ENCODE measurements at regions not wholly inside any gene's neighbourhood (a gene's known extent, or its start where the extent isn't known, plus 50 kb on each side); places are given as distances from the start of the nearest gene placed in this dataset.
A peak's percentile ranks its signal among the peaks of the same experiment; 100 is the strongest.

DNA sequence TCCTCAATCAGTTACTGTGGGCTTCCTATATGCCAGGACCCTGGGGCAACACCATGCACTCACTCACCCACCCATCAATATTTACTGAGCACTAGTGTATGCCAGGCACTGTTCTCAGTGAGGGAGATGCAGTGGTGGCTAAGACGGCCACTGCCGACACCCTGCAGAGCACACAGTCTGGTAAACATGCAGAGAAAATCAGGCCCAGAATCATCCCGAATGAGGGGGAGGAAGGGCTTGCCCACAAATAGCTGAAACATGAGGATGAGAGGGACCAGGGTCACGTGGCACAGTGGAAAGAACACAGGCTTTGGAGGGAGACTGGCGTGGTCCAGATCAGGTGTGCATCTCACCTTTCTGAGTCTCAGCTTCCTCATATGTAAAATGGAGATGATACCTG is 89.2 kb upstream of the IGSF21 start:
- Histone ChIP-seq H3K4me3 (no peak overlapping the region), H3K27ac (no peak overlapping the region), H3K4me1 (no peaks in the 10 kb centered on the region), H3K4me2 (no peak overlapping the region), H3K27me3 (peaks cover 0 to 6% (median 0%) of the 10 kb centered on the region in 11 experiments; a peak in 3 of 22 replicates), H4K20me1 (peaks cover 0 to 14% (median 0%) of the 10 kb centered on the region in 11 experiments; a peak in 3 of 22 replicates), H3K9me3 (replicated peaks in 1 of 11) (no peaks in the 10 kb centered on the region), H3K36me3 (no peaks in the 10 kb centered on the region), H3K9ac (no peak overlapping the region)
- TF ChIP-seq Cebpa-rat (IDR thresholded peaks at IDR 0.05): no peak

DNA sequence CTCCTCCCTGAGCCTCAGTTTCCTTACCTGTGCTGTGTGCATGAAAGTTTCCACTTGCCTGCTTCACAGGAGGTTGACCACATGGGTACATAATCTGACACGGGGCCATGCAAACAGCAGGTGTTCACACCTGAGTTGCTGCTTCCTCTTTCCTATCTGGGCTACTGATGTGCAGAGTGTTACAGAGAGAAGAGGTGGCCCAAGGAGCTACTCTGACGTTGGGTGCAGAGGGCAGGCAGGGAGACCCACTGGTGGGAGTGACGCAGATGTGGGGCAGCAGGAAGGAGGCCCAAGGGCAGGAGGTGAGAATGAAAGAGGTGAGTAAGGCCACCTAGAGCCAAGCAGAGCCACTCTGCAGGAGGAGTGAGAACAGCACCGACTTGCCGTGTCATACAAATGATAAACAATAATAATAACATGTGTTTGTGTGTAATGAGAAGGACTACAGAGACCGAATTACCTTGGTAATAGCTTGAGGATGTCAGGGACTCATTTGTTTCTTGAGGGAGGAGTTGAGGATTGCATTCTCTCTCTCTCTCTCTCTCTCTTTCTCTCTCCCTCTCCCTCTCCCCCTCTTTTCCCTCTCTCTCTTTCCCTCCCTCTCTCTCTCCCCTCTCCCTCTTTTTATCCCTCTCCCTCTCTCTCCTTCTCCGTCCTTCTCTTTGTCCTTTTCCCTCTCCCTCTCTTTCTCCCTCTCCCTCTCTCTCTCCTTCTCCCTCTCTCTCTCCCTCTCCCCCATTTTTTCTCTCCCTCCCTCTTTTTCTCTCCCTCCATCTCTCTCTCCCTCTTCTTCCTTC is 87.4 kb upstream of the IGSF21 start:
- Histone ChIP-seq H3K4me3 (no peak overlapping the region), H3K9me3 (replicated peaks in 1 of 11) (no peaks in the 10 kb centered on the region), H3K9ac (no peak overlapping the region), H3K27me3 (peaks cover 0 to 6% (median 0%) of the 10 kb centered on the region in 11 experiments; a peak in 3 of 22 replicates), H3K27ac (no peak overlapping the region), H3K4me2 (no peak overlapping the region), H3K4me1 (no peaks in the 10 kb centered on the region), H4K20me1 (peaks cover 0 to 10% (median 0%) of the 10 kb centered on the region in 11 experiments; a peak in 3 of 22 replicates), H3K36me3 (no peaks in the 10 kb centered on the region)
- TF ChIP-seq Cebpa-rat (IDR thresholded peaks at IDR 0.05): no peak

DNA sequence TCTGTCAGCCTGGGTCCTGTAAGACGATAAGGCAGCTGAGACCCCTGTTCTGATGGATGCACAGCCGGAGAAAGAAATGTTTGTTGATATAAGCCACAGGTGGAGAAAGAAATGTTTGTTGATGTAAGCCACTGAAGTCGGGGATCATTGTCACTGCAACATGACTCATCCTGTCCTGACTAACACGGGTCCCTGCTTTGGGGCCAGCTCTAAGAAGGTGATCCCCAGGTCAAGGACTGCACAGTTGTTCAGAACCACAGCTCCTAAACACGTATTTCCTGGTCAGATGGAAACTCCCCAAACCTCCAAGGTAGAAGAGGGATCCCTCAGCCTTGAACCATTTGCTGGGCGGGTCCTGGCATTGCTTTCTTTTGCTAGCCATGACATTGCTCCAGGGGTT is 86.4 kb upstream of the IGSF21 start:
- Histone ChIP-seq H3K4me2 (no peak overlapping the region), H3K4me3 (no peak overlapping the region)

DNA sequence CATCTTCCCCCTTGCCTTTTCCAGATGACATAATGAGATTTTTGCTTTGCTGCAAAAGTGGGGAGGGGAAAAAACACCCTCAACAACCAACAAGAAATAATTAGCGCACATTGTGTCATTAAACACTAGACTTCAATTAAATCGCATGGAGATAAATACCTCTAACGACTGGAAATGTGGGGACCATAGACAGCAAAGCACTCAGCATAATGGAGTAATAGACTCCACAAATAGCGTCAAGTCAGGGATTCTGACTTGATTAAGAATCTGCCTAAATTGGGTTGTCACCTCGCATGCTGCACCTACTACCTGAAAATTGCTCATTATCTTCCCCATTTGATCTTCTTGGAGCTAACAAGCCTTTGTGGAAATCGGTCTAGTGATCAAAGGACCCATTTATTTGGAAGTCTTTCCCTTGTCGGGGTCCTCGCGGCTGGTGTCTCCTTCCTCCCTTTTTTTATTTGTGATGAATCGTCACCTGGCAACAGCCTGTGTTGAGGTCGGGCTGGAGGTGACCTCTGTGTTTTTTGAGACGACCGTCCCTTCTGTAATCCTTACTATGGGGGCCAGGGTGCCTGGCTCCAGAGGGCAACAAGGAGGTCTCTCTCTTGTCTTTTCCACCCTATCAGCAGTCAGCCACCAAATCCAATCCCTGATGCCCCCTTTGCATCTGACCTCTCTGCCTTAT is 75.3 kb upstream of the IGSF21 start:
- TF ChIP-seq Cebpa-rat (IDR thresholded peaks at IDR 0.05): no peak
- Histone ChIP-seq H3K4me2 (no peak overlapping the region), H3K36me3 (no peaks in the 10 kb centered on the region), H3K27ac (no peak overlapping the region), H3K9ac (no peak overlapping the region), H4K20me1 (no peaks in the 10 kb centered on the region; a peak in 2 of 22 replicates), H3K27me3 (no peaks in the 10 kb centered on the region), H3K4me3 (no peak overlapping the region), H3K4me1 (no peaks in the 10 kb centered on the region), H3K9me3 (replicated peaks in 1 of 11) (no peaks in the 10 kb centered on the region)

More for the DNA sequence above, 86.4 kb upstream of the IGSF21 start:
- H3K4me1 ChIP-seq: no peaks in the 10 kb centered on the region
- no peaks in the 10 kb centered on the region for H3K9me3 ChIP-seq (replicated peaks in 1 of 11)
- no peak overlapping the region for H3K27ac ChIP-seq
- H4K20me1 ChIP-seq: peaks cover 0 to under 1% (median 0%) of the 10 kb centered on the region in 11 experiments; a peak in 3 of 22 replicates
- H3K36me3 ChIP-seq: no peaks in the 10 kb centered on the region
- TF ChIP-seq Cebpa-rat (IDR thresholded peaks at IDR 0.05): no peak
- no peak overlapping the region for H3K9ac ChIP-seq
- peaks cover 0 to 6% (median 0%) of the 10 kb centered on the region in 11 experiments; a peak in 3 of 22 replicates for H3K27me3 ChIP-seq

DNA sequence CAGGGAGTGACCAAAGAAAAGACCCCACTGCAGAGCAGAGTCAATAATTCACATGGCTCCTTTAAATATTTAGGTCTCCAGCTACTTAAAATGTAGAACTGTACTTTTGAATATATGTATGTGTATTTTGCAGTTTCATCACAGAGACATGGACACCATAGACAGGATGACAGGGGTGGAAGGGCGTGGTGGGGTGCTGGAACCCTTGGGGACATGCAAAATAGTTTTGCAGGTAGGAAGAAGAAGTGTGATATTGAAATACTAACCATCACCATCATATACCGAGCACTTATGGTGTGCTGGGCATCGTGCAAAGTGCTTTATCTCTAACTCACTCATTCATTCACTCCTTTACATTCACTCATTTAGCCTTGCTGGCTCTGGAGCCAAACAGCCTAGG is 72.5 kb upstream of the IGSF21 start:
- Histone ChIP-seq H3K9ac (no peak overlapping the region), H3K9me3 (replicated peaks in 1 of 11) (no peaks in the 10 kb centered on the region), H3K36me3 (no peaks in the 10 kb centered on the region), H3K4me3 (no peak overlapping the region), H3K4me2 (no peak overlapping the region), H3K4me1 (0 out of 20 replicates have a peak, but pooled peaks cover 0 to 4% (median 0%) of the 10 kb centered on the region in 10 experiments), H4K20me1 (no peaks in the 10 kb centered on the region; a peak in 1 of 22 replicates), H3K27me3 (no peaks in the 10 kb centered on the region), H3K27ac (no peak overlapping the region)
- no peak for TF ChIP-seq Cebpa-rat (IDR thresholded peaks at IDR 0.05)

DNA sequence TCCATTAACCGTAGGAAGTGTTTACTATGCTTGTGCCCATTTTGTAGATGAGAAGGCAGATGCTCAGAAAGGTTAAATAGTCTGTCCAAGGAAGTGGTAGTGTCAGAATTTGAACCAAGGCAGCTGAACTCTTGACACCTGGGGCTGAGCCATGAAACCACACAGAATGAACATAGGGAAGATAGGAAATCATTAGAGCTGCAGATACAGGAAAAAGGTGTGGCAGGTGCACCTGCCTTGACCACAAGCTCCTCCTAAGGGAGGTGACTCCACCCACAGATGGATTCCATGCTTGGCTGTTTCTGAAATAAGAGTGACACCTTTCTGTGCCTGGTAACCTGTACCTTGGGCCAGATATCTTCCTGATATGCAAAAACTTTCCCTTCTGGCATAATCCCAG is 69.9 kb upstream of the IGSF21 start:
- Histone ChIP-seq H4K20me1 (peaks cover 0 to 3% (median 0%) of the 10 kb centered on the region in 11 experiments; a peak in 1 of 22 replicates), H3K27me3 (no peaks in the 10 kb centered on the region), H3K9ac (no peak overlapping the region), H3K9me3 (replicated peaks in 1 of 11) (no peaks in the 10 kb centered on the region), H3K27ac (no peak overlapping the region), H3K36me3 (no peaks in the 10 kb centered on the region), H3K4me1 (peaks cover 7 to 21% (median 17%) of the 10 kb centered on the region in 10 experiments), H3K4me2 (no peak overlapping the region), H3K4me3 (no peak overlapping the region)
- TF ChIP-seq Cebpa-rat (IDR thresholded peaks at IDR 0.05): no peak

DNA sequence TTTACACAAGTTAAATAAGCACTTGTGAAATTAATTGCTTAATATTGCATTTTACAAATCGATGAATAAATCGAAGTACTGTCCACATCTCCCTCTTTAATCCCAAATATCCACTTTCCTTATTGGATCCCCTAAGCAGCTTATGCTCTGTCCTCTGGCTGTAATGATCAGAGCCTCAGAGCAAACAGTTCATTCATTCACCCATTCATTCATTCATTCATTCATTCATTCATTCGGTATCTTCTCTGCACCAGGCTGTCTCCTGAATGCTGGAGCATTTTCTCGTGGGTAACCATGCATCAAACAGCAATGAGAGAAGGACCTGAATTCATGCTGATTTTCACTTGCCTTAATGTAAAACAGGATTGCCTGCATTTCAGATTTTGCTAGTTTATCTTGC is 69.5 kb upstream of the IGSF21 start:
- Histone ChIP-seq H3K4me3 (no peak overlapping the region), H3K4me2 (no peak overlapping the region), H3K9me3 (replicated peaks in 1 of 11) (no peaks in the 10 kb centered on the region), H3K4me1 (peaks cover 7 to 21% (median 17%) of the 10 kb centered on the region in 10 experiments), H3K27me3 (no peaks in the 10 kb centered on the region), H3K36me3 (no peaks in the 10 kb centered on the region), H3K9ac (no peak overlapping the region), H3K27ac (no peak overlapping the region), H4K20me1 (peaks cover 0 to 3% (median 0%) of the 10 kb centered on the region in 11 experiments; a peak in 1 of 22 replicates)
- no peak for TF ChIP-seq Cebpa-rat (IDR thresholded peaks at IDR 0.05)

DNA sequence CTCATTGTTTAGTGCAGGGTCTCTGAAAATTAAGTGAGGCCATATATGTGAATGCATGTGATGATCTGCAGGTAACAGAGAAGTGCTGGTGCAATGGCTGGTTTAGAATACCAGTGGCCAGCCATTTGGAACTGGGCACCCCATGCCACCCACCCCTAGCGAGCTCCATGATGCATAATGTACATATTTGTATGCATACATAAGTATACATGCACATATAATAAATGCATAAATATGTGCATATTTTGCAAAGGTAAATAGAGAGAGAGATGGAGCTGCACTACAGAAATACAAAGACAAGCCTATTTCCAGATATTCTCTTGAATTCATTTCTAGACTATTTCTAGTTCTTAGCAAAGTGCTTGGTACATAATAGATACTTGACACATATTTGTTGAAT is 68.5 kb upstream of the IGSF21 start:
- H4K20me1 ChIP-seq: peaks cover 0 to 3% (median 0%) of the 10 kb centered on the region in 11 experiments; a peak in 1 of 22 replicates
- no peaks in the 10 kb centered on the region for H3K9me3 ChIP-seq (replicated peaks in 1 of 11)
- no peaks in the 10 kb centered on the region for H3K27me3 ChIP-seq
- no peak for TF ChIP-seq Cebpa-rat (IDR thresholded peaks at IDR 0.05)
- no peaks in the 10 kb centered on the region for H3K36me3 ChIP-seq
- H3K27ac ChIP-seq: no peak overlapping the region
- no peak overlapping the region for H3K4me3 ChIP-seq
- H3K4me1 ChIP-seq: peaks cover 7 to 21% (median 17%) of the 10 kb centered on the region in 10 experiments
- no peak overlapping the region for H3K4me2 ChIP-seq
- H3K9ac ChIP-seq: no peak overlapping the region

DNA sequence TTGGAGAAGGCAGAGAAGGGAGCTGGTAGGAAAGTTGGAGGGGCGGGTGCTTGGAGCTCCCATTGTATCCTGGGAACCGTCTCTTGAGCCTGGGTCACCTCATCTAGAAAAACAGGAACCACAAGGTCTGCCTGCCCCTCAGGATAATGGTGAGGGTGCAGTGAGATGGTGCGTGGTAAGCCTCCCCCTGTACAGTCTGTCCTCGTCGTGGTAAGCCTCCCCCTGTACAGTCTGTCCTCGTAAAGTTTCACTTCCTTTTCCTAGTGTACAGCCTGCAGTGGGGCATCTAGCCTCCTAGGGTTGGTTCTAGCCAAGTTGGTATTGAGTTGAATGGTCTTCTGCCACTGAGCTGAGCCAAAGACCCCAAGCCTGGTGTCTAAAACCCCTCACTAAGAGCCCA is 66.5 kb upstream of the IGSF21 start:
- Histone ChIP-seq H3K27ac (no peak overlapping the region), H3K4me1 (peaks cover 7 to 21% (median 17%) of the 10 kb centered on the region in 10 experiments), H3K4me3 (no peak overlapping the region), H3K9me3 (replicated peaks in 1 of 11) (no peaks in the 10 kb centered on the region), H4K20me1 (peaks cover 0 to 3% (median 0%) of the 10 kb centered on the region in 11 experiments; a peak in 1 of 22 replicates), H3K9ac (no peak overlapping the region), H3K27me3 (no peaks in the 10 kb centered on the region), H3K36me3 (no peaks in the 10 kb centered on the region), H3K4me2 (peak overlapping the region; percentile 34 to 70 (median 54))
- TF ChIP-seq Cebpa-rat (IDR thresholded peaks at IDR 0.05): no peak

Measured in BLaER1 treated with 17β-estradiol and CSF1 and Interleukin-3, amounts not matched to agents 10 nM and 100 nM (cell line).